ENCODE measurements at regions not wholly inside any gene's neighbourhood (a gene's known extent, or its start where the extent isn't known, plus 50 kb on each side); places are given as distances from the start of the nearest gene placed in this dataset.

GRCh38 chr3:80227216-80227615 is 459.4 kb upstream of the ROBO1 start:
- ChIA-PET POLR2A (no interaction called here), CTCF (no interaction called here)
- ATAC-seq (no peak), DNase-seq (no peak)
- H3K4me1 Mint-ChIP-seq (ENCODE audit: low read depth), result no peaks in the 10 kb centered on the region
- peaks cover 9% of the 10 kb centered on the region for H3K9me3 Mint-ChIP-seq (ENCODE audit: insufficient read depth)
- no peak overlapping the region for H3K4me3 Mint-ChIP-seq
- no peaks in the 10 kb centered on the region for H3K36me3 Mint-ChIP-seq (ENCODE audit: low read depth)
- no peak overlapping the region for H3K27ac Mint-ChIP-seq
- no peaks in the 10 kb centered on the region for H3K27me3 Mint-ChIP-seq (ENCODE audit: low read depth)

- Mint-ChIP-seq H3K27ac (no peak overlapping the region), H3K9me3 (ENCODE audit: insufficient read depth) (peaks cover 2% of the 10 kb centered on the region), H3K27me3 (ENCODE audit: low read depth) (no peaks in the 10 kb centered on the region), H3K4me3 (no peak overlapping the region), H3K4me1 (ENCODE audit: low read depth) (no peaks in the 10 kb centered on the region), H3K36me3 (ENCODE audit: low read depth) (no peaks in the 10 kb centered on the region)
- CTCF ChIA-PET, result no interaction called here
- POLR2A ChIA-PET, result no interaction called here
- no peak for DNase-seq
- ATAC-seq, result no peak
Observed at GRCh38 chr3:80215191-80215590, 447.4 kb upstream of the ROBO1 start.

- Mint-ChIP-seq H3K27ac (no peak overlapping the region), H3K4me1 (ENCODE audit: low read depth) (no peaks in the 10 kb centered on the region), H3K27me3 (ENCODE audit: low read depth) (no peaks in the 10 kb centered on the region), H3K9me3 (ENCODE audit: insufficient read depth) (peaks cover 6% of the 10 kb centered on the region), H3K4me3 (no peak overlapping the region), H3K36me3 (ENCODE audit: low read depth) (no peaks in the 10 kb centered on the region)
- CTCF ChIA-PET, result no interaction called here
- DNase-seq, result no peak
- ATAC-seq, result no peak
- POLR2A ChIA-PET, result no interaction called here
Observed at GRCh38 chr3:80213086-80213485, 445.3 kb upstream of the ROBO1 start.

- ATAC-seq, result no peak
- DNase-seq, result no peak
- POLR2A ChIA-PET, result no interaction called here
- no peak overlapping the region for H3K27ac Mint-ChIP-seq
- no peaks in the 10 kb centered on the region for H3K4me1 Mint-ChIP-seq (ENCODE audit: low read depth)
- H3K9me3 Mint-ChIP-seq (ENCODE audit: insufficient read depth), result peaks cover 18% of the 10 kb centered on the region
- no peaks in the 10 kb centered on the region for H3K36me3 Mint-ChIP-seq (ENCODE audit: low read depth)
- CTCF ChIA-PET, result no interaction called here
- no peaks in the 10 kb centered on the region for H3K27me3 Mint-ChIP-seq (ENCODE audit: low read depth)
- no peak overlapping the region for H3K4me3 Mint-ChIP-seq
Observed at GRCh38 chr3:80192936-80193335, 425.1 kb upstream of the ROBO1 start.

GRCh38 chr3:80190051-80190450 is 422.3 kb upstream of the ROBO1 start:
- ChIA-PET CTCF (no interaction called here), POLR2A (no interaction called here)
- no peaks in the 10 kb centered on the region for H3K27me3 Mint-ChIP-seq (ENCODE audit: low read depth)
- H3K4me1 Mint-ChIP-seq (ENCODE audit: low read depth), result no peaks in the 10 kb centered on the region
- no peaks in the 10 kb centered on the region for H3K36me3 Mint-ChIP-seq (ENCODE audit: low read depth)
- ATAC-seq, result no peak
- no peak overlapping the region for H3K27ac Mint-ChIP-seq
- no peak overlapping the region for H3K4me3 Mint-ChIP-seq
- H3K9me3 Mint-ChIP-seq (ENCODE audit: insufficient read depth), result peaks cover 12% of the 10 kb centered on the region
- DNase-seq, result no peak

- no peak for DNase-seq
- Mint-ChIP-seq H3K4me1 (ENCODE audit: low read depth) (no peaks in the 10 kb centered on the region), H3K27me3 (ENCODE audit: low read depth) (no peaks in the 10 kb centered on the region), H3K36me3 (ENCODE audit: low read depth) (no peaks in the 10 kb centered on the region), H3K9me3 (ENCODE audit: insufficient read depth) (peaks cover 11% of the 10 kb centered on the region), H3K27ac (no peak overlapping the region), H3K4me3 (no peak overlapping the region)
- ChIA-PET CTCF (no interaction called here), POLR2A (no interaction called here)
- no peak for ATAC-seq
Observed at GRCh38 chr3:80187981-80188380, 420.2 kb upstream of the ROBO1 start.

GRCh38 chr3:80159990-80160506 is 392.2 kb upstream of the ROBO1 start:
- DNase-seq, result no peak
- Mint-ChIP-seq H3K36me3 (ENCODE audit: low read depth) (no peaks in the 10 kb centered on the region), H3K4me1 (ENCODE audit: low read depth) (no peaks in the 10 kb centered on the region), H3K9me3 (ENCODE audit: insufficient read depth) (peaks cover 14% of the 10 kb centered on the region), H3K4me3 (no peak overlapping the region), H3K27ac (no peak overlapping the region), H3K27me3 (ENCODE audit: low read depth) (no peaks in the 10 kb centered on the region)
- ChIA-PET CTCF (no interaction called here), POLR2A (no interaction called here)
- ATAC-seq, result no peak

- ChIA-PET POLR2A (no interaction called here), CTCF (no interaction called here)
- no peak for DNase-seq
- Mint-ChIP-seq H3K4me3 (no peak overlapping the region), H3K27me3 (ENCODE audit: low read depth) (no peaks in the 10 kb centered on the region), H3K9me3 (ENCODE audit: insufficient read depth) (peaks cover 20% of the 10 kb centered on the region), H3K36me3 (ENCODE audit: low read depth) (no peaks in the 10 kb centered on the region), H3K27ac (no peak overlapping the region), H3K4me1 (ENCODE audit: low read depth) (no peaks in the 10 kb centered on the region)
- no peak for ATAC-seq
Observed at GRCh38 chr3:80158332-80158731, 390.5 kb upstream of the ROBO1 start.

- H3K27ac Mint-ChIP-seq, result no peak overlapping the region
- ATAC-seq (no peak), DNase-seq (no peak)
- H3K9me3 Mint-ChIP-seq (ENCODE audit: insufficient read depth), result peaks cover 20% of the 10 kb centered on the region
- ChIA-PET CTCF (no interaction called here), POLR2A (no interaction called here)
- no peaks in the 10 kb centered on the region for H3K27me3 Mint-ChIP-seq (ENCODE audit: low read depth)
- no peaks in the 10 kb centered on the region for H3K36me3 Mint-ChIP-seq (ENCODE audit: low read depth)
- no peak overlapping the region for H3K4me3 Mint-ChIP-seq
- no peaks in the 10 kb centered on the region for H3K4me1 Mint-ChIP-seq (ENCODE audit: low read depth)
Observed at GRCh38 chr3:80157546-80157945, 389.7 kb upstream of the ROBO1 start.

- ChIA-PET POLR2A (no interaction called here), CTCF (no interaction called here)
- Mint-ChIP-seq H3K4me1 (ENCODE audit: low read depth) (no peaks in the 10 kb centered on the region), H3K27ac (no peak overlapping the region), H3K36me3 (ENCODE audit: low read depth) (no peaks in the 10 kb centered on the region), H3K27me3 (ENCODE audit: low read depth) (no peaks in the 10 kb centered on the region), H3K9me3 (ENCODE audit: insufficient read depth) (peaks cover 16% of the 10 kb centered on the region), H3K4me3 (no peak overlapping the region)
- no peak for ATAC-seq
- no peak for DNase-seq
Observed at GRCh38 chr3:80152692-80153091, 384.9 kb upstream of the ROBO1 start.

GRCh38 chr3:80142714-80143113 is 374.9 kb upstream of the ROBO1 start:
- Mint-ChIP-seq H3K9me3 (ENCODE audit: insufficient read depth) (peaks cover 24% of the 10 kb centered on the region), H3K27ac (no peak overlapping the region), H3K4me1 (ENCODE audit: low read depth) (no peaks in the 10 kb centered on the region), H3K4me3 (no peak overlapping the region), H3K27me3 (ENCODE audit: low read depth) (no peaks in the 10 kb centered on the region), H3K36me3 (ENCODE audit: low read depth) (peaks cover 2% of the 10 kb centered on the region)
- DNase-seq (no peak), ATAC-seq (no peak)
- ChIA-PET CTCF (no interaction called here), POLR2A (no interaction called here)

- ChIA-PET CTCF (no interaction called here), POLR2A (no interaction called here)
- peaks cover 2% of the 10 kb centered on the region for H3K36me3 Mint-ChIP-seq (ENCODE audit: low read depth)
- H3K9me3 Mint-ChIP-seq (ENCODE audit: insufficient read depth), result peaks cover 32% of the 10 kb centered on the region
- no peaks in the 10 kb centered on the region for H3K27me3 Mint-ChIP-seq (ENCODE audit: low read depth)
- no peak overlapping the region for H3K4me3 Mint-ChIP-seq
- H3K27ac Mint-ChIP-seq, result no peak overlapping the region
- DNase-seq (no peak), ATAC-seq (no peak)
- H3K4me1 Mint-ChIP-seq (ENCODE audit: low read depth), result no peaks in the 10 kb centered on the region
Observed at GRCh38 chr3:80141557-80141956, 373.8 kb upstream of the ROBO1 start.

GRCh38 chr3:80116281-80116680 is 348.5 kb upstream of the ROBO1 start:
- no peaks in the 10 kb centered on the region for H3K36me3 Mint-ChIP-seq (ENCODE audit: low read depth)
- no peaks in the 10 kb centered on the region for H3K4me1 Mint-ChIP-seq (ENCODE audit: low read depth)
- peaks cover 21% of the 10 kb centered on the region for H3K9me3 Mint-ChIP-seq (ENCODE audit: insufficient read depth)
- ATAC-seq (no peak), DNase-seq (no peak)
- H3K27me3 Mint-ChIP-seq (ENCODE audit: low read depth), result no peaks in the 10 kb centered on the region
- H3K4me3 Mint-ChIP-seq, result no peak overlapping the region
- POLR2A ChIA-PET, result no interaction called here
- no peak overlapping the region for H3K27ac Mint-ChIP-seq
- CTCF ChIA-PET, result no interaction called here
